ENCODE measurements at regions not wholly inside any gene's neighbourhood (a gene's known extent, or its start where the extent isn't known, plus 50 kb on each side); places are given as distances from the start of the nearest gene placed in this dataset.

DNA sequence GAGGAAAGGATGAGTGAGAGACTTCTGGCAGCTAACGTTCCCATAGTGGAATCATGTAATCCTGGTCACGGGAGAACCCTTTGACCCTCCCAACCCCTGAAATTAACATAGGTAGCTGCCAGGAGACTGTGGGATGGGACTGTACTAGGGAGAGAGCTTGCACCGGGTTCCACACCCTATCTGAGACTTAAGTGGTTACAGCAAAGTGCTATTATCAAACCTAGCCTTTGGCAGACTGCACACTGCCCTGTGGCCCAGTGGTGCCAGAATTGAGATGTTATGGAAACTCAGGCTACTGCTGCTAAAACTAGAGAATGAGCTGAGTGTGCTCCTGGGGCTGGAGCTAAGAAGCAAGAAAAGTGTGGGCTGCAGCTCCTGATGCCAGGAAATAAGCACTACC, 79.6 kb upstream of the PDC start:
- no peak overlapping the region for H3K27ac ChIP-seq (ENCODE audit: low read depth, low read length)
- H3K4me3 ChIP-seq (replicated peaks in 1 of 2; ENCODE audit: low read depth in 1 of 2, low read length in 2 of 2) = no peak overlapping the region
- no peaks in the 10 kb centered on the region for H3K79me2 ChIP-seq (ENCODE audit: insufficient read depth, low read length)
- POLR2A ChIA-PET = no interaction called here
- TF ChIP-seq POLR2A (IDR thresholded peaks at IDR 0.05; ENCODE audit: borderline replicate concordance, extremely low read depth, insufficient read depth, insufficient read length) = no peak
- TF ChIP-seq CEBPB (IDR thresholded peaks at IDR 0.05; ENCODE audit: low read depth) = no peak
- TF ChIP-seq SP1 (IDR thresholded peaks at IDR 0.05; ENCODE audit: low read depth) = no peak
- no peak for TF ChIP-seq SRF (IDR thresholded peaks at IDR 0.05; ENCODE audit: low read depth)
- TF ChIP-seq, protein P1, sequence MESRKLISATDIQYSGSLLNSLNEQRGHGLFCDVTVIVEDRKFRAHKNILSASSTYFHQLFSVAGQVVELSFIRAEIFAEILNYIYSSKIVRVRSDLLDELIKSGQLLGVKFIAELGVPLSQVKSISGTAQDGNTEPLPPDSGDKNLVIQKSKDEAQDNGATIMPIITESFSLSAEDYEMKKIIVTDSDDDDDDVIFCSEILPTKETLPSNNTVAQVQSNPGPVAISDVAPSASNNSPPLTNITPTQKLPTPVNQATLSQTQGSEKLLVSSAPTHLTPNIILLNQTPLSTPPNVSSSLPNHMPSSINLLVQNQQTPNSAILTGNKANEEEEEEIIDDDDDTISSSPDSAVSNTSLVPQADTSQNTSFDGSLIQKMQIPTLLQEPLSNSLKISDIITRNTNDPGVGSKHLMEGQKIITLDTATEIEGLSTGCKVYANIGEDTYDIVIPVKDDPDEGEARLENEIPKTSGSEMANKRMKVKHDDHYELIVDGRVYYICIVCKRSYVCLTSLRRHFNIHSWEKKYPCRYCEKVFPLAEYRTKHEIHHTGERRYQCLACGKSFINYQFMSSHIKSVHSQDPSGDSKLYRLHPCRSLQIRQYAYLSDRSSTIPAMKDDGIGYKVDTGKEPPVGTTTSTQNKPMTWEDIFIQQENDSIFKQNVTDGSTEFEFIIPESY (IDR thresholded peaks at IDR 0.05; ENCODE audit: extremely low read depth, insufficient replicate concordance, low read length) = no peak
- TF ChIP-seq, protein P2, sequence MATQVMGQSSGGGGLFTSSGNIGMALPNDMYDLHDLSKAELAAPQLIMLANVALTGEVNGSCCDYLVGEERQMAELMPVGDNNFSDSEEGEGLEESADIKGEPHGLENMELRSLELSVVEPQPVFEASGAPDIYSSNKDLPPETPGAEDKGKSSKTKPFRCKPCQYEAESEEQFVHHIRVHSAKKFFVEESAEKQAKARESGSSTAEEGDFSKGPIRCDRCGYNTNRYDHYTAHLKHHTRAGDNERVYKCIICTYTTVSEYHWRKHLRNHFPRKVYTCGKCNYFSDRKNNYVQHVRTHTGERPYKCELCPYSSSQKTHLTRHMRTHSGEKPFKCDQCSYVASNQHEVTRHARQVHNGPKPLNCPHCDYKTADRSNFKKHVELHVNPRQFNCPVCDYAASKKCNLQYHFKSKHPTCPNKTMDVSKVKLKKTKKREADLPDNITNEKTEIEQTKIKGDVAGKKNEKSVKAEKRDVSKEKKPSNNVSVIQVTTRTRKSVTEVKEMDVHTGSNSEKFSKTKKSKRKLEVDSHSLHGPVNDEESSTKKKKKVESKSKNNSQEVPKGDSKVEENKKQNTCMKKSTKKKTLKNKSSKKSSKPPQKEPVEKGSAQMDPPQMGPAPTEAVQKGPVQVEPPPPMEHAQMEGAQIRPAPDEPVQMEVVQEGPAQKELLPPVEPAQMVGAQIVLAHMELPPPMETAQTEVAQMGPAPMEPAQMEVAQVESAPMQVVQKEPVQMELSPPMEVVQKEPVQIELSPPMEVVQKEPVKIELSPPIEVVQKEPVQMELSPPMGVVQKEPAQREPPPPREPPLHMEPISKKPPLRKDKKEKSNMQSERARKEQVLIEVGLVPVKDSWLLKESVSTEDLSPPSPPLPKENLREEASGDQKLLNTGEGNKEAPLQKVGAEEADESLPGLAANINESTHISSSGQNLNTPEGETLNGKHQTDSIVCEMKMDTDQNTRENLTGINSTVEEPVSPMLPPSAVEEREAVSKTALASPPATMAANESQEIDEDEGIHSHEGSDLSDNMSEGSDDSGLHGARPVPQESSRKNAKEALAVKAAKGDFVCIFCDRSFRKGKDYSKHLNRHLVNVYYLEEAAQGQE (IDR thresholded peaks at IDR 0.05; ENCODE audit: low read depth) = no peak
- TF ChIP-seq, protein P3, sequence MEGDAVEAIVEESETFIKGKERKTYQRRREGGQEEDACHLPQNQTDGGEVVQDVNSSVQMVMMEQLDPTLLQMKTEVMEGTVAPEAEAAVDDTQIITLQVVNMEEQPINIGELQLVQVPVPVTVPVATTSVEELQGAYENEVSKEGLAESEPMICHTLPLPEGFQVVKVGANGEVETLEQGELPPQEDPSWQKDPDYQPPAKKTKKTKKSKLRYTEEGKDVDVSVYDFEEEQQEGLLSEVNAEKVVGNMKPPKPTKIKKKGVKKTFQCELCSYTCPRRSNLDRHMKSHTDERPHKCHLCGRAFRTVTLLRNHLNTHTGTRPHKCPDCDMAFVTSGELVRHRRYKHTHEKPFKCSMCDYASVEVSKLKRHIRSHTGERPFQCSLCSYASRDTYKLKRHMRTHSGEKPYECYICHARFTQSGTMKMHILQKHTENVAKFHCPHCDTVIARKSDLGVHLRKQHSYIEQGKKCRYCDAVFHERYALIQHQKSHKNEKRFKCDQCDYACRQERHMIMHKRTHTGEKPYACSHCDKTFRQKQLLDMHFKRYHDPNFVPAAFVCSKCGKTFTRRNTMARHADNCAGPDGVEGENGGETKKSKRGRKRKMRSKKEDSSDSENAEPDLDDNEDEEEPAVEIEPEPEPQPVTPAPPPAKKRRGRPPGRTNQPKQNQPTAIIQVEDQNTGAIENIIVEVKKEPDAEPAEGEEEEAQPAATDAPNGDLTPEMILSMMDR (IDR thresholded peaks at IDR 0.05 in 2 of 3, conservative IDR thresholded peaks at IDR 0.05 in 1 of 3; ENCODE audit: borderline replicate concordance in 1 of 3, insufficient read depth in 1 of 3, low read depth in 2 of 3, low read length in 2 of 3) = no peak
- no peak for TF ChIP-seq CBX3 (IDR thresholded peaks at IDR 0.05; ENCODE audit: low read depth)
- TF ChIP-seq, protein P4, sequence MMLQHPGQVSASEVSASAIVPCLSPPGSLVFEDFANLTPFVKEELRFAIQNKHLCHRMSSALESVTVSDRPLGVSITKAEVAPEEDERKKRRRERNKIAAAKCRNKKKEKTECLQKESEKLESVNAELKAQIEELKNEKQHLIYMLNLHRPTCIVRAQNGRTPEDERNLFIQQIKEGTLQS (IDR thresholded peaks at IDR 0.05) = no peak
- no peak for TF ChIP-seq SIN3A (IDR thresholded peaks at IDR 0.05; ENCODE audit: low read depth)
- no peak for TF ChIP-seq EZH2 (IDR thresholded peaks at IDR 0.05)
- no peak for TF ChIP-seq JUND (IDR thresholded peaks at IDR 0.05)
- TF ChIP-seq, protein P5, sequence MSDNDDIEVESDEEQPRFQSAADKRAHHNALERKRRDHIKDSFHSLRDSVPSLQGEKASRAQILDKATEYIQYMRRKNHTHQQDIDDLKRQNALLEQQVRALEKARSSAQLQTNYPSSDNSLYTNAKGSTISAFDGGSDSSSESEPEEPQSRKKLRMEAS (IDR thresholded peaks at IDR 0.05) = no peak
- no peak for TF ChIP-seq POLR2AphosphoS5 (IDR thresholded peaks at IDR 0.05; ENCODE audit: low read depth, low read length)
- no peak for TF ChIP-seq YY1 (IDR thresholded peaks at IDR 0.05; ENCODE audit: extremely low read depth, insufficient replicate concordance, low read depth, low read length)
- no peak for TF ChIP-seq EZH2phosphoT487 (IDR thresholded peaks at IDR 0.05; ENCODE audit: borderline replicate concordance)
- TF ChIP-seq FOSL1 (IDR thresholded peaks at IDR 0.05; ENCODE audit: low read depth) = no peak
- H3K9ac ChIP-seq (ENCODE audit: low read length) = no peak overlapping the region
- H3K4me1 ChIP-seq (ENCODE audit: control insufficient read depth in 1 of 2, insufficient read depth in 2 of 2, low read length in 2 of 2) = no peaks in the 10 kb centered on the region
- no peaks in the 10 kb centered on the region for H3K36me3 ChIP-seq (ENCODE audit: control insufficient read depth in 1 of 2, insufficient read depth in 2 of 2, low read length in 2 of 2)
- RAD21 ChIA-PET (ENCODE audit: low non-redundant PET in 1 of 2, low total read pairs in 2 of 2, uncharacterized antibody in 2 of 2, unreplicated experiment in 2 of 2) = no interaction called here
- intact Hi-C loops (cut with micrococcal nuclease) = no loop called here
- H2AFZ ChIP-seq (ENCODE audit: low read depth, low read length, poor library complexity, severe bottlenecking) = no peak overlapping the region
- ATAC-seq = no peak
- CTCF ChIA-PET = interaction anchor here (1.1 kb wide), 1 partner anchor 446 kb away, joined by 3 read pairs; no protein-coding TSS in a partner anchor
- no peaks in the 10 kb centered on the region for H3K9me3 ChIP-seq (ENCODE audit: control insufficient read depth in 1 of 2, insufficient read depth in 1 of 2, low read depth in 1 of 2, low read length in 2 of 2)
- BruUV-seq (replicated peaks) = no TSS peak
- H3K27me3 ChIP-seq (ENCODE audit: insufficient read depth, low read length) = no peaks in the 10 kb centered on the region
- H3K9me2 ChIP-seq (ENCODE audit: insufficient read depth) = no peaks in the 10 kb centered on the region
- H3K4me2 ChIP-seq (ENCODE audit: low read length) = no peak overlapping the region
- DNase-seq (ENCODE audit: low read depth, low spot score) = no peak
- H4K20me1 ChIP-seq (ENCODE audit: insufficient read depth) = no peaks in the 10 kb centered on the region

Data from HCT116 (cell line).